PC-9 (cell line): ENCODE measurements at regions not wholly inside any gene's neighbourhood (a gene's known extent, or its start where the extent isn't known, plus 50 kb on each side); places are given as distances from the start of the nearest gene placed in this dataset.

ENCODE experiments used
- BruUV-seq: library from RNA; stranded (reverse); fragments of 400-500 nt; replicated peaks from 2 replicates; lab custom pipeline; 2021; lab: Mats Ljungman, UMichigan
- CTCF ChIA-PET: fragments of 300-600 bp; sonication (Branson Sonifier 250); formaldehyde crosslinking; loops from one replicate; lab custom pipeline; 2022; ENCODE audit warnings: antibody characterized with exemption; lab: Charles Lee
- POLR2A ChIA-PET: fragments of 300-600 bp; sonication (Branson Sonifier 250); formaldehyde crosslinking; loops from one replicate; lab custom pipeline; 2022; ENCODE audit warnings: antibody characterized with exemption; ENCODE audit not compliant: unreplicated experiment; lab: Charles Lee
- DNase-seq, 2 experiments: peaks; one replicate each; pipeline versions ENCODE4 v3.0.0 to v3.0.0-alpha.2; 2015 to 2022; ENCODE audit warnings: mixed read lengths in 1 of 2
- H2AFZ ChIP-seq: fragments of 200-600 bp; sonication (generic); 2 replicates; pipeline ENCODE4 v1.8.1; 2017; ENCODE audit warnings: antibody characterized with exemption
- H3F3A ChIP-seq: fragments of 200-600 bp; sonication (generic); 2 replicates; pipeline ENCODE4 v1.8.1; 2017; ENCODE audit warnings: antibody characterized with exemption, mild to moderate bottlenecking, low read depth; ENCODE audit not compliant: insufficient read depth
- H3K27ac ChIP-seq: fragments of 200-600 bp; sonication (generic); 2 replicates; pipeline ENCODE4 v1.6.1; 2016; ENCODE audit warnings: mixed run types
- H3K27me3 ChIP-seq: fragments of 200-600 bp; sonication (generic); 2 replicates; pipeline ENCODE4 v1.6.1; 2016; ENCODE audit warnings: low read depth, mixed run types; ENCODE audit not compliant: insufficient read depth
- H3K36me3 ChIP-seq: fragments of 200-600 bp; sonication (generic); 2 replicates; pipeline ENCODE4 v1.6.1; 2016; ENCODE audit warnings: low read depth, mixed run types
- H3K4me1 ChIP-seq: fragments of 200-600 bp; sonication (generic); replicated peaks from 2 replicates; pipeline ENCODE4 v1.6.1; 2016; ENCODE audit warnings: mixed run types; ENCODE audit not compliant: insufficient read depth
- H3K4me2 ChIP-seq: fragments of 200-600 bp; sonication (generic); 2 replicates; pipeline ENCODE4 v1.6.1; 2017; ENCODE audit warnings: mixed run types
- H3K4me3 ChIP-seq: fragments of 200-600 bp; sonication (generic); 2 replicates; pipeline ENCODE4 v1.6.1; 2016; ENCODE audit warnings: mixed run types
- H3K79me2 ChIP-seq: fragments of 200-600 bp; sonication (generic); 2 replicates; pipeline ENCODE4 v1.6.1; 2017; ENCODE audit warnings: low read depth, mixed run types
- H3K9me2 ChIP-seq: fragments of 200-600 bp; sonication (generic); 2 replicates; pipeline ENCODE4 v1.8.1; 2017; ENCODE audit warnings: mild to moderate bottlenecking; ENCODE audit not compliant: insufficient read depth
- H3K9me3 ChIP-seq: fragments of 200-600 bp; sonication (generic); 2 replicates; pipeline ENCODE4 v1.8.1; 2016; ENCODE audit warnings: low read depth; ENCODE audit not compliant: insufficient read depth
- H4K20me1 ChIP-seq: fragments of 200-600 bp; sonication (generic); 2 replicates; pipeline ENCODE4 v1.8.1; 2017; ENCODE audit not compliant: insufficient read depth
- EZH2 ChIP-seq: fragments of 200-600 bp; sonication (generic); IDR thresholded peaks from 2 replicates; pipeline ENCODE4 v1.8.0; 2017; ENCODE audit warnings: antibody characterized with exemption, low read depth
- intact Hi-C: fragments of 100-400 bp; cut with micrococcal nuclease; formaldehyde crosslinking; loops from one replicate; pipeline ENCODE4 v1.10.0; 2022; ENCODE audit not compliant: unreplicated experiment
- TF ChIP-seq, protein P1 (sequence below): fragments of 200-600 bp; sonication (generic); conservative IDR thresholded peaks from 2 replicates; pipeline ENCODE4 v1.6.1; 2017; ENCODE audit warnings: mixed run types, antibody characterized with exemption, mild to moderate bottlenecking, moderate library complexity

DNA sequence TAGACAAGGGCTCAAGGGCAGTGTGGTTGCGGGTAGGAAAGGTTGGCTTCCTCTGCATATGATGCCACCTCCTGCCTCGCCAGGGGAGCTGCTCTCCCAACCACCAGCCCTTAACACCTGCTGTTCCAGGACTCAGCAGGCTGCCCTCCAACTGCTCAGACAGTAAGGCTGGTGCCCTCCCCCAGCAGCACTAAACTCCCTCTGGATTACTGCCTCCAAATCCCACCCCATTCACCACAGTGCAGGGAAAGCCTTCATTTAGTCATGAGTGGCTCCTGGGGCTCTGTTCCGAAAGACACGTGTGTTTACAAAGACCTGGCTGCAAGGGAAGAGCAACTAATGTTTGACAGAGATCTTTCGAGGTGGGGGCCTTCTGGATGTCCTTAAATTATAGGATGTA lies 437.2 kb upstream of the MKI67 start:
- Histone ChIP-seq H2AFZ (no peak overlapping the region), H3K4me2 (no peak overlapping the region), H4K20me1 (no peaks in the 10 kb centered on the region), H3K36me3 (no peaks in the 10 kb centered on the region), H3K27ac (no peak overlapping the region), H3K4me3 (no peak overlapping the region), H3K9me3 (no peaks in the 10 kb centered on the region), H3K27me3 (peaks cover 19% of the 10 kb centered on the region), H3K9me2 (no peaks in the 10 kb centered on the region), H3F3A (no peaks in the 10 kb centered on the region), H3K4me1 (no peaks in the 10 kb centered on the region), H3K79me2 (no peaks in the 10 kb centered on the region)
- no peak for DNase-seq
- TF ChIP-seq, protein P1, sequence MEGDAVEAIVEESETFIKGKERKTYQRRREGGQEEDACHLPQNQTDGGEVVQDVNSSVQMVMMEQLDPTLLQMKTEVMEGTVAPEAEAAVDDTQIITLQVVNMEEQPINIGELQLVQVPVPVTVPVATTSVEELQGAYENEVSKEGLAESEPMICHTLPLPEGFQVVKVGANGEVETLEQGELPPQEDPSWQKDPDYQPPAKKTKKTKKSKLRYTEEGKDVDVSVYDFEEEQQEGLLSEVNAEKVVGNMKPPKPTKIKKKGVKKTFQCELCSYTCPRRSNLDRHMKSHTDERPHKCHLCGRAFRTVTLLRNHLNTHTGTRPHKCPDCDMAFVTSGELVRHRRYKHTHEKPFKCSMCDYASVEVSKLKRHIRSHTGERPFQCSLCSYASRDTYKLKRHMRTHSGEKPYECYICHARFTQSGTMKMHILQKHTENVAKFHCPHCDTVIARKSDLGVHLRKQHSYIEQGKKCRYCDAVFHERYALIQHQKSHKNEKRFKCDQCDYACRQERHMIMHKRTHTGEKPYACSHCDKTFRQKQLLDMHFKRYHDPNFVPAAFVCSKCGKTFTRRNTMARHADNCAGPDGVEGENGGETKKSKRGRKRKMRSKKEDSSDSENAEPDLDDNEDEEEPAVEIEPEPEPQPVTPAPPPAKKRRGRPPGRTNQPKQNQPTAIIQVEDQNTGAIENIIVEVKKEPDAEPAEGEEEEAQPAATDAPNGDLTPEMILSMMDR, result no peak
- TF ChIP-seq EZH2, result no peak
- POLR2A ChIA-PET, result no interaction called here
- CTCF ChIA-PET, result no interaction called here
- intact Hi-C loops, result no loop called here
- no TSS peak for BruUV-seq

DNA sequence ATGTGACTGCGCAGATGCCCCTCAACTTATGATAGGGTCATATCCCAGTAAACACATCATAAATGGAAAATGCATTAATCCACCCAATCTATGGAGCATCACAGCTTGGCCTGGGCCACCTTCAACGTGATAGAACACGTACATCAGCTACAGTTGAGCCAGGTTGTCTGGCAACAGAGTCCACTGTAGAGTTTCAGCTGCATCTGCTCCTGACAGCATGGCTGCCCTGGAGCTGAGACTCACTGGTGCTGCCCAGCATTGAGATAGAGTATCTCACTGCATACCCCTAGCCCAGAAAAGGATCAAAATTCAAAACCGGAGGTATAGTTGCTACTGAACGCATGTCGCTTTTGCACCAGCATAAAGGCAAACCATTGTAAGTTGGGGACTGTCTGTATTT lies 437.7 kb upstream of the MKI67 start:
- no peaks in the 10 kb centered on the region for H4K20me1 ChIP-seq
- H3K9me2 ChIP-seq, result no peaks in the 10 kb centered on the region
- no peak overlapping the region for H3K4me2 ChIP-seq
- no peak for DNase-seq
- ChIA-PET POLR2A (no interaction called here), CTCF (no interaction called here)
- peaks cover 24% of the 10 kb centered on the region for H3K27me3 ChIP-seq
- no peak for TF ChIP-seq EZH2
- TF ChIP-seq, protein P1, result no peak
- no TSS peak for BruUV-seq
- H3K79me2 ChIP-seq, result no peaks in the 10 kb centered on the region
- H3K9me3 ChIP-seq, result no peaks in the 10 kb centered on the region
- no peaks in the 10 kb centered on the region for H3K4me1 ChIP-seq
- H2AFZ ChIP-seq, result no peak overlapping the region
- H3K27ac ChIP-seq, result no peak overlapping the region
- no peaks in the 10 kb centered on the region for H3K36me3 ChIP-seq
- no peaks in the 10 kb centered on the region for H3F3A ChIP-seq
- intact Hi-C loops, result no loop called here
- H3K4me3 ChIP-seq, result no peak overlapping the region

GRCh38 chr10:128566361-128566968 lies 440.2 kb upstream of the MKI67 start:
- no peak overlapping the region for H3K4me3 ChIP-seq
- intact Hi-C loops, result no loop called here
- no peak for TF ChIP-seq EZH2
- TF ChIP-seq, protein P1, result no peak
- POLR2A ChIA-PET, result no interaction called here
- no TSS peak for BruUV-seq
- no peak for DNase-seq
- H3F3A ChIP-seq, result no peaks in the 10 kb centered on the region
- H3K36me3 ChIP-seq, result no peaks in the 10 kb centered on the region
- no peaks in the 10 kb centered on the region for H3K9me3 ChIP-seq
- no peak overlapping the region for H3K4me2 ChIP-seq
- H4K20me1 ChIP-seq, result no peaks in the 10 kb centered on the region
- no peaks in the 10 kb centered on the region for H3K4me1 ChIP-seq
- no peaks in the 10 kb centered on the region for H3K79me2 ChIP-seq
- CTCF ChIA-PET, result no interaction called here
- H3K9me2 ChIP-seq, result no peaks in the 10 kb centered on the region
- peaks cover 43% of the 10 kb centered on the region for H3K27me3 ChIP-seq
- no peak overlapping the region for H2AFZ ChIP-seq
- no peak overlapping the region for H3K27ac ChIP-seq
